ENCODE measurements at regions not wholly inside any gene's neighbourhood (a gene's known extent, or its start where the extent isn't known, plus 50 kb on each side); places are given as distances from the start of the nearest gene placed in this dataset.

GRCh38 chr4:75235359-75235951 is 278.7 kb downstream of the RCHY1 start:
- TF ChIP-seq, protein P1, sequence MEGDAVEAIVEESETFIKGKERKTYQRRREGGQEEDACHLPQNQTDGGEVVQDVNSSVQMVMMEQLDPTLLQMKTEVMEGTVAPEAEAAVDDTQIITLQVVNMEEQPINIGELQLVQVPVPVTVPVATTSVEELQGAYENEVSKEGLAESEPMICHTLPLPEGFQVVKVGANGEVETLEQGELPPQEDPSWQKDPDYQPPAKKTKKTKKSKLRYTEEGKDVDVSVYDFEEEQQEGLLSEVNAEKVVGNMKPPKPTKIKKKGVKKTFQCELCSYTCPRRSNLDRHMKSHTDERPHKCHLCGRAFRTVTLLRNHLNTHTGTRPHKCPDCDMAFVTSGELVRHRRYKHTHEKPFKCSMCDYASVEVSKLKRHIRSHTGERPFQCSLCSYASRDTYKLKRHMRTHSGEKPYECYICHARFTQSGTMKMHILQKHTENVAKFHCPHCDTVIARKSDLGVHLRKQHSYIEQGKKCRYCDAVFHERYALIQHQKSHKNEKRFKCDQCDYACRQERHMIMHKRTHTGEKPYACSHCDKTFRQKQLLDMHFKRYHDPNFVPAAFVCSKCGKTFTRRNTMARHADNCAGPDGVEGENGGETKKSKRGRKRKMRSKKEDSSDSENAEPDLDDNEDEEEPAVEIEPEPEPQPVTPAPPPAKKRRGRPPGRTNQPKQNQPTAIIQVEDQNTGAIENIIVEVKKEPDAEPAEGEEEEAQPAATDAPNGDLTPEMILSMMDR (conservative IDR thresholded peaks at IDR 0.05; ENCODE audit: control insufficient read depth, insufficient read depth, low read depth, low read length) = no peak
- no peak overlapping the region for H3K4me3 ChIP-seq (ENCODE audit: control insufficient read depth, low read depth, low read length)
- no peak for DNase-seq (ENCODE audit: low read depth)

- no peak overlapping the region for H3K4me3 ChIP-seq (ENCODE audit: control insufficient read depth, low read depth, low read length)
- no peak for DNase-seq (ENCODE audit: low read depth)
- TF ChIP-seq, protein P1 (conservative IDR thresholded peaks at IDR 0.05; ENCODE audit: control insufficient read depth, insufficient read depth, low read depth, low read length) = no peak
Observed at GRCh38 chr4:75232546-75232945, 281.7 kb downstream of the RCHY1 start.

- DNase-seq (ENCODE audit: low read depth) = no peak
- H3K4me3 ChIP-seq (ENCODE audit: control insufficient read depth, low read depth, low read length) = no peak overlapping the region
- TF ChIP-seq, protein P1 (conservative IDR thresholded peaks at IDR 0.05; ENCODE audit: control insufficient read depth, insufficient read depth, low read depth, low read length) = no peak
Observed at GRCh38 chr4:75229806-75230570, 284.2 kb downstream of the RCHY1 start.

DNA sequence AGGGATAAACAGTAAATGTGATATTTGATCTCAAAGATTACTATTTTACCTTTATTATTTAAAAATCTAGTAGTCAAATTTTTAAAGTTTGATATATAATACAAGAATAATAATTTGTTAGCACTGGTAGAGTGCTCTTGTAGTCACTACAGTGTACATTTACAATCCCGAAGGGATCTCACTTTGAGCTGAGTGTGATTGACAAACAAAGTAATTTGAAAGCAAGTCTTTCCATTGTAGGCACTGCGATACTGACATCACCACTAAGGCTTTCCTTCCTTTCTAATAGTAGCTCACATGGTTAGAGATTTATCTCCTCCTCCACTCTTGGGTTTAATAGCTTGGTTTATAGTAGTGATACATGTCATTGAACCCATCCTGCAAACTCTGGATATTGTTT is 280.6 kb downstream of the PARM1 start:
- no peak for DNase-seq (ENCODE audit: low read depth)
- TF ChIP-seq, protein P1 (conservative IDR thresholded peaks at IDR 0.05; ENCODE audit: control insufficient read depth, insufficient read depth, low read depth, low read length) = no peak

GRCh38 chr4:75211422-75211821 is 278.5 kb downstream of the PARM1 start:
- H3K4me3 ChIP-seq (ENCODE audit: control insufficient read depth, low read depth, low read length) = no peak overlapping the region
- no peak for DNase-seq (ENCODE audit: low read depth)
- TF ChIP-seq, protein P1 (conservative IDR thresholded peaks at IDR 0.05; ENCODE audit: control insufficient read depth, insufficient read depth, low read depth, low read length) = no peak

More for the DNA sequence above, 280.6 kb downstream of the PARM1 start:
- no peak overlapping the region for H3K4me3 ChIP-seq (ENCODE audit: control insufficient read depth, low read depth, low read length)

- TF ChIP-seq, protein P1 (conservative IDR thresholded peaks at IDR 0.05; ENCODE audit: control insufficient read depth, insufficient read depth, low read depth, low read length) = no peak
- no peak overlapping the region for H3K4me3 ChIP-seq (ENCODE audit: control insufficient read depth, low read depth, low read length)
- no peak for DNase-seq (ENCODE audit: low read depth)
Observed at GRCh38 chr4:75207902-75208301, 275.0 kb downstream of the PARM1 start.

All from fibroblast of mammary gland (primary cell).